ENCODE measurements at regions not wholly inside any gene's neighbourhood (a gene's known extent, or its start where the extent isn't known, plus 50 kb on each side); places are given as distances from the start of the nearest gene placed in this dataset.

- no peak for TF ChIP-seq CTCF (IDR thresholded peaks at IDR 0.05)
- DNase-seq (ENCODE audit: low spot score) = no peak
- ATAC-seq (ENCODE audit: low FRiP score) = peak; percentile 78
Measured at GRCh38 chr4:96162636-96163035, 322.7 kb downstream of the PDHA2 start.

DNA sequence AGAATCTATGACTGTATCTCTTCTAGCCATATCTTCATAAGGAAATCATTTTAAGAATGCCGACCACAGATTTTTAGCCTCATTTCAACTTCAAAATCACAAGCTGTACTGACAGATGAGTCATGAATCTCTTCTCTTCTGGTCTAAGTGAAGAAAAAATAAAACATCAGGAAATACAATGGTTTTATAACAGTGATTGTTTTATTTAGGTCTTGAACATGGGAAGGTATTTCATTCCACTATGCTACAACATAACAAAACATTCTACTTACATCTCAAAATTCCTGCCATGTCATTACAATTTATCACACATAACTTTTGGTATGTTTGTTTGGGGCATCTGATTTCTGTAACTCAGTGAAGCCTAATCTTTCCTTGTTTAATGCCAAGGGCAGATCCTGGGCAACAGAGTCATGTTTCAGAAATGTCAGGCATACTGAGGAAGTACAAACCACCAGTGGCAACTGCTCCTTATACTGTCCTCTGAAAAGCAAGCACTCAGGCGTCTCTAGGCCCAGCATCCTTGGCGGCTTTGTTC, 325.0 kb downstream of the PDHA2 start:
- DNase-seq (ENCODE audit: low spot score) (no peak), ATAC-seq (ENCODE audit: low FRiP score) (peak; percentile 77)
- no peak for TF ChIP-seq CTCF (IDR thresholded peaks at IDR 0.05)

GRCh38 chr4:96166806-96167205, 326.9 kb downstream of the PDHA2 start:
- TF ChIP-seq CTCF (IDR thresholded peaks at IDR 0.05) = no peak
- no peak for DNase-seq (ENCODE audit: low spot score)
- no peak for ATAC-seq (ENCODE audit: low FRiP score)

GRCh38 chr4:96170198-96170597, 330.3 kb downstream of the PDHA2 start:
- no peak for DNase-seq (ENCODE audit: low spot score)
- no peak for TF ChIP-seq CTCF (IDR thresholded peaks at IDR 0.05)
- ATAC-seq (ENCODE audit: low FRiP score) = no peak

DNA sequence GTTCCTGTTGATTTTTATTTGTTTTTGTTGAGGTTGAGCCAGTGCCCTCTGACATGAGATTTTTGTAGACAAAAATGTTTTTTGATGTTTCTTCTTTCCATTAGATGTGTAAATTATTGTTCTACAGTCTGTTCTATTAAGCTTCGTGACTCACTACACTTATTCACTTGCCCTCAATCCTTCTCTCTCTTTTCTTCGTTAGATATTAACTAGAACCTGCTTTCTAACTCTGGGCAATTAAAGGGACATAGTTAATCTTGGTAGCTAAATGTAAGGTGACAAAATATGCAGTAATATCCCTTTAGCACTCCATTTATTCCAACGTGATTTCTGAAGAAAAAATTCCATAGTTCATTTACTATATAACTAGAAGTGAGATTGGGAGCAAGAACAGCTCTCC, 333.9 kb downstream of the PDHA2 start:
- TF ChIP-seq CTCF (IDR thresholded peaks at IDR 0.05) = no peak
- DNase-seq (ENCODE audit: low spot score) (no peak), ATAC-seq (ENCODE audit: low FRiP score) (no peak)

DNA sequence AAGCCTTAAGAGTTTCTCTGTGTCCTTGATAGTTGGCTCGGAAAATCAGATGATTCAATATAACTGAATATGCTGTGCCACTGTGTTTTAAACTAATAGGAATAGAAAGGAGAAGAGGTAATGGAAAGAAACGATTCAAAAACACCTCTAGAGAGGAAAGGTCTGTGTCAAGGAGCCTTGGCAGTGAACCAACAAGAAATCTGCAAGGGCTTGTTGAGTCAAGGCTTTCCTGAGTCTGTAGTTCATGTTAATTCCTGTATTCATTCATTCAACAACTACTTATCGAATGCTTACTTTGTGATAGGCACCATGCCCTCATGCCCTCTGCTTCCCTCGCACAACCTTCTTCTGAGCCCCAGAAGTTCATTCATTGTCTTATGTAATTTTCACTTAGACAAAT, 336.0 kb downstream of the PDHA2 start:
- TF ChIP-seq CTCF (IDR thresholded peaks at IDR 0.05) = no peak
- DNase-seq (ENCODE audit: low spot score) (no peak), ATAC-seq (ENCODE audit: low FRiP score) (no peak)

DNA sequence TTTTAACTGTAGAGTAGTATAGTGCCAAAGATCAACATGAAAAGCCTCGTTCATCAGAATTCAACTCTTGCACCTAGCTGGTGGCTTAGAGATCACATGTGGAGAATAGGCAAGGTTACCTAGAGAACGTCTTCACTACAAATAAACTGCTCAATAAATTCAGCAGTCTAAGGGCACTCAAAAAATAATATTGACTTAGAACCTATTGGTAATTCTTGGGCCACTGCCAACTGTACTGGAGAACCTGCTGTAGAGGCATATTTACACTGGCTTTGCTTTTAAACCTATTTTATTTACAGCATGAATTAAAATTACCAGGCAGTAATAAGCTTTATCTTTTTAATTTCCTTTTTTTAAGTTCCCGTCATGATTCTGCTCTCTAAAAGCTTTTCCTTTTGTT, 343.7 kb downstream of the PDHA2 start:
- ATAC-seq (ENCODE audit: low FRiP score) (no peak), DNase-seq (ENCODE audit: low spot score) (no peak)
- no peak for TF ChIP-seq CTCF (IDR thresholded peaks at IDR 0.05)

Measured in omental fat pad (tissue), 3 donors.